Gastroesophageal sphincter (tissue), 3 donors: ENCODE measurements at regions not wholly inside any gene's neighbourhood (a gene's known extent, or its start where the extent isn't known, plus 50 kb on each side); places are given as distances from the start of the nearest gene placed in this dataset.

Experiments used
- EP300 ChIP-seq: sonication (generic); formaldehyde crosslinking; IDR thresholded peaks from one replicate; pipeline ENCODE4 v1.6.1; 2017; ENCODE audit warnings: antibody characterized with exemption, mild to moderate bottlenecking
- POLR2A ChIP-seq, 2 donors: fragments of 450-650 bp; IDR thresholded peaks; one replicate each; pipeline ENCODE4 v1.6.1; 2017; ENCODE audit warnings: antibody characterized with exemption in 2 of 2, mild to moderate bottlenecking in 2 of 2, moderate library complexity in 1 of 2
- POLR2AphosphoS5 ChIP-seq: sonication (generic); formaldehyde crosslinking; IDR thresholded peaks from one replicate; pipeline ENCODE4 v1.6.1; 2017; ENCODE audit warnings: antibody characterized with exemption
- TF ChIP-seq, protein P1 (sequence below), 4 experiments: fragments of 200-600 bp in 2 of 4; fragments of 450-650 bp in 2 of 4; sonication (generic) in 1 of 4; IDR thresholded peaks; one replicate each; pipeline ENCODE4 v1.5.1; 2017 to 2019; ENCODE audit warnings: antibody characterized with exemption in 4 of 4, mild to moderate bottlenecking in 2 of 4, moderate library complexity in 2 of 4

DNA sequence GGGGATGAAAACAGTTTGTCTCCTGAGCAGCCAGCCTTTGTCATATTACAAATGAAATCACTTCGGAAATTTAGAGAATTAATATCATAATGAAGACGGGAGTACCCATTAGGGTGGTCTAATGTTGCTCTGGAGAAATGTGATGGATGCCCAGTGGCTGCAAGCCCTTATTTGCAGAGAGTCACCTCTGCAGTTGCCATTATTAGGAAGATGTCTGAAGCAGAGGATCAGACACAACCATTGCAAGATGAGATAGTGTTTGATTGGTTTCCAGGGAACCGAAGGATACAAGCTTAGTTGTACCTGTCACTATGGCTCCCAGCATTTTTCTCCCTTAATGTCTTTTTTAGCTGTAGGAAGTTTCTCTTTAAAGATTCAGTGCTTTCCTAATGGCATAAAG, 272.4 kb downstream of the FIGN start:
- TF ChIP-seq, protein P1, sequence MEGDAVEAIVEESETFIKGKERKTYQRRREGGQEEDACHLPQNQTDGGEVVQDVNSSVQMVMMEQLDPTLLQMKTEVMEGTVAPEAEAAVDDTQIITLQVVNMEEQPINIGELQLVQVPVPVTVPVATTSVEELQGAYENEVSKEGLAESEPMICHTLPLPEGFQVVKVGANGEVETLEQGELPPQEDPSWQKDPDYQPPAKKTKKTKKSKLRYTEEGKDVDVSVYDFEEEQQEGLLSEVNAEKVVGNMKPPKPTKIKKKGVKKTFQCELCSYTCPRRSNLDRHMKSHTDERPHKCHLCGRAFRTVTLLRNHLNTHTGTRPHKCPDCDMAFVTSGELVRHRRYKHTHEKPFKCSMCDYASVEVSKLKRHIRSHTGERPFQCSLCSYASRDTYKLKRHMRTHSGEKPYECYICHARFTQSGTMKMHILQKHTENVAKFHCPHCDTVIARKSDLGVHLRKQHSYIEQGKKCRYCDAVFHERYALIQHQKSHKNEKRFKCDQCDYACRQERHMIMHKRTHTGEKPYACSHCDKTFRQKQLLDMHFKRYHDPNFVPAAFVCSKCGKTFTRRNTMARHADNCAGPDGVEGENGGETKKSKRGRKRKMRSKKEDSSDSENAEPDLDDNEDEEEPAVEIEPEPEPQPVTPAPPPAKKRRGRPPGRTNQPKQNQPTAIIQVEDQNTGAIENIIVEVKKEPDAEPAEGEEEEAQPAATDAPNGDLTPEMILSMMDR (IDR thresholded peaks at IDR 0.05) = no peak
- TF ChIP-seq POLR2AphosphoS5 (no peak), POLR2A (IDR thresholded peaks at IDR 0.05) (no peak), EP300 (no peak)
